Sigmoid colon (tissue), 4 donors: ENCODE measurements at regions not wholly inside any gene's neighbourhood (a gene's known extent, or its start where the extent isn't known, plus 50 kb on each side); places are given as distances from the start of the nearest gene placed in this dataset.

Experiments used
- EP300 ChIP-seq, 4 donors: sonication (generic); formaldehyde crosslinking; IDR thresholded peaks; one replicate each; pipeline ENCODE4 v1.6.1; 2017; ENCODE audit warnings: antibody characterized with exemption in 4 of 4
- POLR2AphosphoS5 ChIP-seq, 4 donors: sonication (generic); formaldehyde crosslinking; IDR thresholded peaks; one replicate each; pipeline ENCODE4 v1.6.1; 2017; ENCODE audit warnings: antibody characterized with exemption in 4 of 4
- TF ChIP-seq, protein P1 (sequence below), 4 experiments: fragments of 450-650 bp in 3 of 4; fragments of 200-600 bp in 1 of 4; IDR thresholded peaks; one replicate each; pipeline ENCODE4 v1.5.1; 2016 to 2019; ENCODE audit warnings: antibody characterized with exemption in 4 of 4, mild to moderate bottlenecking in 3 of 4, moderate library complexity in 2 of 4

DNA sequence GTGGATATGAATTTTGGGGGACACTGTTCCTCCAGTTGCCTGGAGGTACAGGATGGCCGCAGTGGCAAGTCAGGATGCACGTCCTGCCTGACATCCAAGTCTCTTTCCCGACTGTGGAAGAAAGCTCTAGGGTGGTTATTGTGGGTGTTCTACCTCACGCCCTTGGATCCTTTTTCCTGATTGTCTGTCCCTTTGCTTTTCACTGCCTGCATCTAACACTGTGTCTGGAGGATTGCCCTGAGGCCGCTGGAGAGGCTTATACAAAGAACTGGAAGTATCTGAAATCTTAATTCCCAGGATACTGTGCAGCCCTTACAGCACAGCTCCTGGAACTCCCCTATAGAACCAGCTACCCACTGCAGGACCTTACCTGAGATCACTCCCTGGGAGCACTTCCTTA is 250.5 kb downstream of the TFCP2L1 start:
- TF ChIP-seq, protein P1, sequence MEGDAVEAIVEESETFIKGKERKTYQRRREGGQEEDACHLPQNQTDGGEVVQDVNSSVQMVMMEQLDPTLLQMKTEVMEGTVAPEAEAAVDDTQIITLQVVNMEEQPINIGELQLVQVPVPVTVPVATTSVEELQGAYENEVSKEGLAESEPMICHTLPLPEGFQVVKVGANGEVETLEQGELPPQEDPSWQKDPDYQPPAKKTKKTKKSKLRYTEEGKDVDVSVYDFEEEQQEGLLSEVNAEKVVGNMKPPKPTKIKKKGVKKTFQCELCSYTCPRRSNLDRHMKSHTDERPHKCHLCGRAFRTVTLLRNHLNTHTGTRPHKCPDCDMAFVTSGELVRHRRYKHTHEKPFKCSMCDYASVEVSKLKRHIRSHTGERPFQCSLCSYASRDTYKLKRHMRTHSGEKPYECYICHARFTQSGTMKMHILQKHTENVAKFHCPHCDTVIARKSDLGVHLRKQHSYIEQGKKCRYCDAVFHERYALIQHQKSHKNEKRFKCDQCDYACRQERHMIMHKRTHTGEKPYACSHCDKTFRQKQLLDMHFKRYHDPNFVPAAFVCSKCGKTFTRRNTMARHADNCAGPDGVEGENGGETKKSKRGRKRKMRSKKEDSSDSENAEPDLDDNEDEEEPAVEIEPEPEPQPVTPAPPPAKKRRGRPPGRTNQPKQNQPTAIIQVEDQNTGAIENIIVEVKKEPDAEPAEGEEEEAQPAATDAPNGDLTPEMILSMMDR (IDR thresholded peaks at IDR 0.05): no peak
- TF ChIP-seq EP300 (IDR thresholded peaks at IDR 0.05) (no peak), POLR2AphosphoS5 (IDR thresholded peaks at IDR 0.05) (no peak)
